ELR (cell line): ENCODE measurements at regions not wholly inside any gene's neighbourhood (a gene's known extent, or its start where the extent isn't known, plus 50 kb on each side); places are given as distances from the start of the nearest gene placed in this dataset.
"Not testable (repeated sequence)": the region's sequence is repeated elsewhere in the genome, so short reads cannot be mapped to it uniquely, and the experiment has no call there.

ENCODE experiments used
- DNase-seq: peaks from one replicate; pipeline ENCODE4 v3.0.0-alpha.2; 2015; ENCODE audit warnings: low read depth

DNA sequence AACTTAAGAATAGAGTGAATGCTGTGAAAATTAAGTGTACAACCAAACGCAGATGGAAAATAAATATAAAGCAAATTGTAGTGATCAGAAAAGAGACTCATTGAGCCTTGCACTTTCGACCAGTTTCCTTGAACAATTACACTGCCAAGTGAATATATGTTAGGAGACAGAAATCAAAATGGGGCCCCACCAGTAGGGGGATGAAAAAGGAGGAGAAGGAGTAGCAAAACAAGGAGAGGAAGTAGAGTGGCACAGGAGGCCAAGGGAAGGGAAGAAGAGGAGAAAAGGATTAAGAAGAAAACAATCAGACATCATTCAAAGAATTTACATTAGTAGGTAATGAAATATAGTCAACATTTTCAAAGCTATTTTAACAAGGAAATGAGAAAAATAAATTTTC is 1770.6 kb downstream of the PLA2G4A start:
- DNase-seq, result peak; percentile 17

DNA sequence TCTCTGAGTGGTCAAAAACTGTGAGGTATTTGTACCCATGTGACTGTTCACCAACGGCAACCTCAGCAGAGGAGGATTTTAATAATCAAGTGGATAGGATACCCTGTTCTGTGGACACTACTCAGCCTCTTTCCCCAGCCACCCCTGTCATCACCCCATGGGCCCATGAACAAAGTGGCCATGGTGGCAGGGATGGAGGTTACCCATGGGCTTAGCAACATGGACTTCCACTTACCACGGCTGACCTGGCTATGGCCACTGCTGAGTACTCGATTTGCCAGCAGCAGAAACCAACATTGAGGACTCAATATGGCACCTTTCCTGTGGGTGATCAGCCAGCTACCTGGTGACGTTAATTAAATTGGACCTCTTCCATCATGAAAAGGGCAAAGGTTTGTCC is 1782.7 kb downstream of the PLA2G4A start:
- no peak for DNase-seq

DNA sequence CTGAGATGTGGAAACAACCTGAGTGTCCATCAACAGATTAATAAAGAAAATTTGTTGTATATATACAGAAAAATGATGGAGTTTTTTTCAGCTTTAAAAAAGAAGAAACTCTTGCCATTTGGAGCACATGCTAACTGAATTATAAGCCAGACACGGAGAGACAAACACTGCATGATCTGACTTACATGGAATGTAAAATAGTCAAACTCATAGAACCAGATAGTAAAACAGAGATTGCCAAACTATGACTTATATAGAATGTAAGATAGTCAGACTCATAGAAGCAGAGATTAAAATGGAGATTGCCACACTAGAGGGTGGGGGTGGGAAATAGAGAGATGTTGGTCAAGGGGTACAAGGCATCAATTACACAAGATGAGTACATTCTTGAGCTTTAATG is 1786.6 kb downstream of the PLA2G4A start:
- DNase-seq, result peak; percentile 41

DNA sequence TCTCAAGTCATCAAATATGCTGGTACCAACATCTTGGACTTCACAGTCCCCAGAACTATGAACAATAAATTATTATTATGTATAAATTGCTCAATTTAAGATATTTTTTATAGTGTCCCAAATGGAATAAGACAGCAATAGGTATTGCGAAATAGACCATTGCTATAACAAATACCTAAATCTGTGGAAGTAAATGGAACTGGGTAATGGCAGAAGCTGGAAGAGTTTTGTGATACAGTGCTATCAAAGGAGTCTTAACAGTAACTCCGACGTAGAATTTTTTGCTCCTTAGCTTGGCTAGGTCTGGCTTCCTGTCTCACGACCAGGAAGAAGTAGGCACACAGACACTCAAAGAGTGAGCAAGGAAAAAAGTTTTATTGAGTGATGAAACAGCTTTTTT is 1791.5 kb downstream of the PLA2G4A start:
- DNase-seq, result no peak

DNA sequence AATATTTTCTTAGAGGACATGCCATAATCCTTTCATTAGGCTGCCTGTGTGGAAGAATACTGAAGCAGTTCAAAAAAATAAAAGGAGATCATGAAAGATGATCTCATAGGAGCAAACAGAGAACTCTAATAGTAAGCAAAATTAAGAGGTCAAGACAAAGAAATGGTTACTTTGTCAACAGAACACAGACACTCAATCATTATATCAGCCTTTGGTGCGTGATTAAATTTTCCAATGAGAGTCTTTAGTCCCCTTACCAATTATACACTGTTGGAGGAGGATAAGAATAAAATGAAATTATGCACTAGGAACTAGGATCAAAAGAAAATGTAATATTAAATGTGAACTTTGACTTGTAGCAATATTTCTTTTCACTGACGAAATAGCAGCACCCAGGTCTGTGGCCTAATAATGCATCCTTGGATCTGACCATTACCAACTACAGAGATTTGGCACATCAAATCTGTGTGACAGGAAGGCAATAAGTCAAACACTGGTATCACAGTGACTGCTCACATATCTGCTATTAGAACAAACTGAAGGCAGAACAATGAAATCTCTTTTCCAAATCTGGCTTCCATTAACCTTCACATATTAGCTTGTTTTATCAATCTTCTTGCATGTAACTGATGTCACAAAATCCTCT is 1812.9 kb downstream of the PLA2G4A start:
- DNase-seq, result no peak

DNA sequence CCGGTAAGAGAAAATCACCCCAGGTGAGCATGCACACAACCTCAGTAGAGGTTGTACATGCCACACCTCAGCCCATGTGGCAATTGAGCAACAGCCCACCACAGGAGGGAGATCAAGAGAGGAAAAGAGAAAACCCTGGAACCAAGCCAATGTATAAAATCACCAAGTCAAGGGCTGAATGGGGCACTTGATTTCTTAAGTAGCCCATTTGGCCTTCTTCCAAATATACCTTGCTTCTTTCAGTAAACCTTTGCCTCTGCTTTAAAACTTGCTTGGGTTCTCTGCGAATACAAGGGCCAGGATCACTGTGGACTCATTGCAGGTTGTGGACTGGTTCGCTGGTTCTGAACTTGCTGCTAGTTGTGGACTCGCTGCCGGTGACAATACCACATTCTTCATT is 1814.0 kb downstream of the PLA2G4A start:
- DNase-seq, result no peak

DNA sequence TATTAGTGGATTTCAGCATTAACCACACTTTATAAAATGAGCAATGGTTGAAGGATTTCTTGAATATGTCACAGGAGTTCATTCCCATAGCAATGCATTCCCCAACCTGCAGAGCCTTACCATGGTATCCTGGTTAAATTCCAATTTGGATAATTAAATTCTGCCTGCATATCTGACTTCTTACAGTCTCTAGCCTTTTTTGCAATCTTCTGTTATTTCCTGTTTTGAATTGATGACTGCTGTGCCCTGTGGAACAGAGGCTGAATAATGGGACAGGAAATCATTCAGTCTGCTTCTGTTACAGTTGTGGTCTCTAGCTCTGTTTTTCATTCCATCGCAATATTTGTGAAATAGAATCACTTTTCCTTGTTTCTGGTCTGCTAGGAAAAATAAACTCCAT is 1823.9 kb downstream of the PLA2G4A start:
- peak; percentile 79 for DNase-seq

DNA sequence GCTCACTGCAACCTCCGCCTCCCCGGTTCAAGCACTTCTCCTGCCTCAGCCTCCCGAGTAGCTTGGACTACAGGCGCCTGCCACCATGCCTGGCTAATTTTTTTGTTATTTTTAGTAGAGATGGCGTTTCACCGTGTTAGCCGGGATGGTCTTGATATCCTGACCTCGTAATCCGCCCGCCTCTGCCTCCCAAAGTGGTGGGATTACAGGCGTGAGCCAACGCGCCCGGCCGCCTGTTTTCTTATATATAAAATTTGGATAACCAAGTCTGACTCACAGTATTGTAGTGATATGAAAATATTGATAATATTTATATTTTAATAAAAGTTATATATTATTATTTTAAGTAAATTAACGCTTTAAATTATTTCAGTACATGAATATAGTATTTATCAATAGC is 1821.7 kb downstream of the BRINP3 start:
- DNase-seq, result not testable (repeated sequence)

DNA sequence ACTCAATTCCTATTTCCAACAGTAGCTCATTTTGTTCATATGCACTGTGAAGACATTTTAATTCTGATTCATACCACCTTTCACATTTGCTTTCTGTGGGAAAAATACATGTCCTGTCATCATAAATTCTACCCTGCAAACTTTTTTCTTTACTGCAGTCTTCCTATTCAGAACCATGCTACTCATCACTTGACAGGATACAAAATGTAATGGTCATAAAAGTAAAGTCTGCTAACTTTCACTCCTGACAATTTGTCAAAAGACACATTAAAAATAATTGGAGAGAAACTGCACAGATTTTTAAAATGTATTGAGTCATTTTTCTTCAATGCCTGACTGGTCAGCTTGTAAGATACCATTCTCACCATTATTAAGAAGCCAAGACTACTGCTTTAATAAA is 1817.1 kb downstream of the BRINP3 start:
- no peak for DNase-seq

DNA sequence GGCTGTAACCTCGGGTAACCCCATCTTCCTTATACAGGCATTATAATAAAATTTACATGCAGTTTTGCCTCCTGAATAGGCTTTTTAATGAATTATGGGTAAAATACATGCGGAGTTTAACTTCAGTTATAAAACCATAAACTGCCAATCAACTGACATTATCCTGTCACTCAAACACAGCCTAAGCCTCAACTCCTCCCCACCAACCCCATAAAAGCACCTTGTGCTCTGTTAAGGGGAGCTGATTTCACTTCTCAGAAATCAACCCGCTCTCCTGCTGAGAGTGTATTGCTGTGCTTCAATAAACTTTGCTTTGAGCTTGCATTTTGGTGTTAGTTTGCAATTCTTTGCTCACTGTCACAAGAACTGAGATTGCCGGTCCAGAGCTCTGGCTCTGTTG is 1812.2 kb downstream of the BRINP3 start:
- no peak for DNase-seq

DNA sequence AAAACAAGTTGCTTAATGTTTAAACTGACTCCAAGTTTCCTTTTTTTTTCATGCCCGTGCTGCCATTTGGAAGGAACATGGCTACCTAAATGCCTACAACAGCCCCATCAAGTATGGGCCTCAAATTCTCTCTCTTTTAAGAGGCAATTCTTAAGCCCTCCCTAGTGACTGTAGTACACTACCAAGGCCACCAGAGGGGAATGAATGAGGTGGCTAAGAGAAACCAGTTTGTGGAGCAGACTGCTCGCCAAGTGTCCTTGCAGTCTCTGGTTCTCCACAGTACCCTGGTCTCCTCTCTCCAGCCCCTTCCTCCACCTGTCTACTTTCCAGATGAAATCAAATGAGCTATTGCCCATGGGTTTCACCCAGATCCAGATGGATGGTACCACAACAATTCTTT is 1809.6 kb downstream of the BRINP3 start:
- peak; percentile 27 for DNase-seq

DNA sequence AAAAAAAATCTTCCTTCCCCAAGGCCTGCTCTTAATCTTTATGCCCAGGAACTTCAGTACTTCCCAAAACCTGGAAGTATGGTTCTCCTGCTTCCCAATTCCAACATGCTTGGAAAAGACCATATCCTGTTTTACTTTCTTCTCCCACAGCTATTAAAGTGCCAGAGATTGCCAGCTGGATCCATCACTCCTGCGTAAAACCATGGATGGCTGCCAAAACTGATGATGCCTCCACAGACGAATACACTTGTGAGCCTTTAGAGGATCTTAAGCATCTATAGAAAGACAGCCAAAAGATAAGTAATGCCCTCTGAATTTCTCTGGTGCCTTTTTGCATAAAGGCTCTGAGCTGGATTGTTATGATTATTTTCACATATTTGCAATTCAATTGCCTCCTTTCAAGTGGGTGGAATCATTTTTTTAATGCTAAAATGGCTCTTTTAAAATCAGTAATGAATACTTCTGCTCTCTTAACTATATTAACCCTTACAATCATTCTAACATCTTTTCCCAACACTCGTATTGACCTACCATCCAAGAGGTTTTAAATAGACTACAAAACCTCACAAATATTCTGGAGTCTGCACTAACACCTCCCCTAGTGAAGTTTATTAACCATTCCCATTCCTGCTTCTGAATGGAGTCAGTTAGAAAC is 1807.8 kb downstream of the BRINP3 start:
- no peak for DNase-seq

DNA sequence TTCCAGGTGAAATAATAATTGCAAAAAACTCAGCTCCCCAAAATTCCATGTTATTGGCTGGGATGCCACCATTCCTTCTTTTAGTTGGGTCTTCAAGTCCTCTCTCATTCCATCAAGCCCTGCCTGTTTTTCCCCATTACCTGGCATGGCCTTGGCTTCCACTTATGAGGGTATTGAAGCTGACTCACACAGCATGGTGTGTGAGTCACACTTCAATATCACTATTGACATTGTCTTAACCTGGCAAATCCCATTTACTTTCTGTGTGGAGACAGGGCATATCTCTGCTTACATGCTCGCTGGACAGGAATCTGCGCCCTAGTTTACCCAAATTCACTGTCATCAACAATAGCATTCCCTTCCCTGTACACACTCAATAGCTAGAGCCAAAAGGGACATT is 1806.8 kb downstream of the BRINP3 start:
- DNase-seq, result peak; percentile 39

DNA sequence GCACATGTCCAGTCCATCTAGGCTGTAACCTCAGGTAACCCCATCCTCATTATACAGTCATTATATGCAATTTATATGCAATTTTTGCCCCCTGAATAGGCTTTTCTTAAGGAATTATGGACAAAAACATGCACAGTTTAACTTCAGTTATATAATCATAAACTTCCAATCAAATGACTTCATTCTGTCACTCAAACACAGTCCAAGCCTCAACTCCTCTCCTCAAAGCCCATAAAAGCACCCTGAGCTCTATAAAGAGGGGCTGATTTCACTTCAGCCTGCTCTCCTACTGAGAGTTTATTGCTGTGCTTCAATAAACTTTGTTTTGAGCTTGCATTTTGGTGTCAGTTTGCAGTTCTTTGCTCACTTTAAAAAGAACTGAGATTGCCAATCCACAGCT is 1805.5 kb downstream of the BRINP3 start:
- DNase-seq, result no peak

DNA sequence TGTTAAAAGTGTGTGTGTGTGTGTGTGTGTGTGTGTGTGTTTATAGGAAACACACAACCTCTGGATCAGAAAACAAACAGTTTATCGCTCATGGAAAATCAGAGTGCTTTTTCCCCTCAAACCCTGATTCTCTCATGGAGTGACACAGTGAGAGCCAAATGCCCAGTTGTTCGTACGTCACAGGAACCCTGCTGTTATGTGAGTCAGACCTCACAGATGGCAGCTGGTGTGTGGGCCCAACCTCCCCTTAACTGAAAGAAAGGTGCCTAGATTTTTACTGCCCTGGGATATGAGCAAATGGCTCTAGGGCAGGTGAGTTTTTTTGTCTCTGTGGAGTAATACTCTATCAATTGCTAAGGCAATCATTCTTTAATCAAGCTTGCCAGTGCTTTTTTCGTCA is 1788.1 kb downstream of the BRINP3 start:
- DNase-seq, result peak; percentile 44

DNA sequence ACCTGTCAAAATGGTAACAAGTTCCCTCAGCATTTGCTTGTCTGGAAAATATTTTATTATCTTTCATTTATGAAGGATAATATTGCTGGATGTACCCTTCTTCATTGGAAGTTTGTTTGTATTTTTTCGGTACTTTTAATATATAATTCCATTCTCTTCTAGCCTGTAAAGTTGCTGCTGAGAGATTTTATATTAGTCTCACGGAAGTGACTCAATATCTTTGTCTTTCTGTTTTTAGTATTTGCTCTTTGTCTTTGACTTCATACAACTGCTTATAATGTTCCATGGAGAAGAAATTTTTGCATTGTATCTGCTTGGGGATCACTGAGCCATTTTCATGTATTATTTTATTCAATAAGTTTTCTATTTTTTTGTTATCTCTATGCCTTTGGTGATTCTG is 1777.5 kb downstream of the BRINP3 start:
- DNase-seq, result peak; percentile 22

DNA sequence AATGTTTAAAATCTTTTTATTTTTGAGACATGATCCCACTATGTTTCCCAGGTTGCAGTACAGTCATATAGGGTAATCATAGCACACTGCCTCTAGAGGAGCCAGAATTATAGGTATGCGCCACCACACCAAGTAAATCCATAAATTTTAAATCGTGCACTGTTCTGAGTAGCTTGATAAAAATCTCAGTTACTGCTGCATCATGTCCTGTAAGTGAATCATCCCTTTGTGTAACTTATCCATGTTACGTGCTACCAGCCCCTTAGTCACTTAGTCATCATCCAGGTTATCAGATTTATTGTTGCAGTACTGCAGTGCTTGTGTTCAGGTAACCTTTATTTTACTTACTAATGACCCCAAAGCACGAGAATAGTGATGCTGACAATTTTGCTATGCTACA is 1770.9 kb downstream of the BRINP3 start:
- DNase-seq, result peak; percentile 94

DNA sequence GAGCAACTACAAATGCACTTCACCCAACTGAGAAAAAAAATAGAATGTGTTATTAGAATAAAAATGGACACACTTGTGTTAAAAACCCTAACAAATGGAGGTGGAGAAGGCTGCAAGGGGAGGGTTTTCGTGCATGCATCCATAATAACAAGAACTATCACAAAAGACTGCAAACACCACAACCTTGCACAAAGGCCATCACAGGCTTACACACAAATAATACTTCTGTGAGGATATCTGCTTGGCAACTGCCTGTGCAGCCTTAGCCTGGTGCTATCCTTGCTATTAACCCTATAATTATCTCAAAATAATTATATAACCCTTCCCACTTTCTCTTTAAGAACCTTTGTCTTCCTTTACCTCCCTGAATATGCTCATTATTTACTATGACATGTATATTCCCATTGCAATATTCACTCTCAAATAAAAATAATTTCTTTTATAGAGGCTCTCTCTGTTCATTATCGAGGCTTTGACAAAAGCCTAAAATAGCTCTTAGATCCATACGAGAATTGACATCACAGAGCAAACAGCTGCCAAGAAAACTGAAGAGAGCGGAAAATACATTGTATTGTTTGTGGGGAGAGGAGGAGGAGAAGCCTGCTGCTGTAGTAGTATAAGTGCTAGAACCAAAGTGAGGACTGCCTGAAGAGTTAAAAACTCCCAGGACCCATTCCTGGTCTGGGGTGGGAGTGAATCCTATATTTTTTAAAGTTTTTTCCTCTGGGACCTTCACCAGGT is 1768.7 kb downstream of the BRINP3 start:
- no peak for DNase-seq

DNA sequence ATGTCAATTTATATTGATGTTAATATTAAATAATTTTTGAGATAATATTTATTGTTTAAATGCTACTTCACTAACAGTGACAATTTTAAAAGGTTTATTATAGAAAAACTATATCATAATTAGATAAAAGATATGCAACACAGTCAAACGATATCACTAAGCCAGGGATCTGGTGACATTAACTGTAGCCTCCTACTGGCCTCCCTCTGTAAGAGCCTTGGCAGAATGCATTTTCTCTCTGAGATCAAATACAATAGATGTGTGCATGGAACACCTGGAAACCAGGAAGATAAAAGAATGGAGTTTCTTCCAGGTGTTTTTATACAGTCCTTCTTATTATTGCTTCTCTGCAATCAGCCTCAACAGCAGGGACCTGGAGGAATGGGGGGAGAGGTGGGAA is 1762.1 kb downstream of the BRINP3 start:
- DNase-seq, result peak; percentile 47

DNA sequence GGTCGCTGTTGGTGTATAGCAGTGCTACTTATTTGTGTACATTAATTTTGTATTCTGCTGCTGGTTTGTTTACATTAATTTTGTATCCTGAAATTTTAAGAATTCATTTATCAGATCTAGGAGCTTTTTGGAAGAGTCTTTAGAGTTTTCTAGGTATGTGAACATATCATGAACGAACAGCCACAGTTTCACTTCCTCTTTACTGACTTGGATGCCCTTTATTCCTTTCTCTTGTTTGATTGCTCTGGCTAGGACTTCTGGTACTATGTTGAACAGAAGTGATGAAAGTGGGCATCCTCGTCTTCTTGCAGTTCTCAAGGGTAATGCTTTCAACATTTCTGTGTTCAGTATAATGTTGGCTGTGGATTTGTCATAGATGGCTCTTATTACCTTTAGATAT is 1757.9 kb downstream of the BRINP3 start:
- DNase-seq, result no peak

DNA sequence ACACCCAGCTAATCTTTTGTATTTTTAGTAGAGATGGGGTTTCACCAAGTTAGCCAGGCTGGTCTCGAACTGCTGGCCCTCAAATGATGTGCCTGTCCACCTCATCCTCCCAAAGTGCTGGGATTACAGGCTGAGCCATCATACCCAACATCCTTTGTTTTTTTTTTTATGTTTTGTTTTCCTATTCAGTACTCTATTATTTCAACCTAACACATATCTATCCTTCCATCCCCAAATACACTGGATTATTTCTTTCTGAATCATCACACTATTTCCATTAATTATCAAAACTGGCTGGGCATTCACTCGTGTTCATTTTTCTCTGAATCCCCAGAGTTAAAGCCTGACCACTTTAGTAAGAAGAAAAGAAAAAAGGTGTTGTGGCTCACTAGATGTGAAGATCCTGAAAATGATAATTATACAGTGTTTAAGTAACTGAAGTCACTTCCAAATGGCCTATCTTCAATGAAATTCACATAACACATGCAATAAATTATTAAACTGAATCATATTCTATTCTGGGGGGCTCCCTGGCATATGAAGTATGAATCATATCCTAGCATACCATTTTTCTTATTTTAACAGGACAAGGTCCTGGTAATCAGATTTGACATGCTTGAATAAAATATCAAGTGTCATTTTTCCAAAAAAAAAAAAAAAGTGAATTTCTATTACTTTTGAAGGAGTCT is 1754.2 kb downstream of the BRINP3 start:
- DNase-seq, result peak; percentile 13

DNA sequence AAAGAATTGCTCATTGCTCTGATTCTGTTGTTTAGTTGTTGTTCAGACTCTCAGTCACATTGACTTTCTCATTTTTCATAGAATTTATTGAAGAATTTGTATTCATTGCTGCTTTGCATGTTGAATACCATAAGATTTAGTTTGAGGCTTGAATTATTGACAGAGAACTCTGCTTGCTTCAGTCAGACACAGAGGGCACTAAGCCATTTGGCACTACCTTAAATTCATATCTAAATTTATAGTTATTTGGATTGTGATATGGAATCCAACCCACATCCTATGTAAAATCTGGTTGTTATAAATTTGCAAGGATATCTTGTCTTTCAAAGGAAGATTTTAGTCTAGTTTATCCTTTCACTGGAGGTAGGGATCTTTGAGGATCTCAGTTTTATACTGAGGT is 1748.6 kb downstream of the BRINP3 start:
- DNase-seq, result no peak

DNA sequence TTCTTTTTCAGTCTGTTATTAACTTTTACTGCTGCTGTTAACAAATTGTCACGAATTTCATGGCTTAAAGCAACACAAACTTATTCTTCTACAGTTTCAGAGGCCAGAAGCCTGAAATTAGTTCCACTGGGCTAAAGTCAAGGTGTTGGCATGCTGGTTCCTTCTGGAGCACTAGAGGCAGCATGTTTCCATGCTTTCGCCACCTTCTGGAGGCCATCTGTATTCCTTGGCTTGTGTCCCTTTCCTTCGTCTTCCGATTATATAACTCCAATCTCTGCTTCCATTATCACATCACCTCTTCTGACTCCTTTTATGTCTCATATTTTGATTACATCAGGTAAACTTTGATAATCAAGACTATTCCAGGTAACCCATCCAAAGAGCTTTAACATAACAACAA is 1742.1 kb downstream of the BRINP3 start:
- DNase-seq, result no peak
